AML-193 (cell line): ENCODE measurements at regions not wholly inside any gene's neighbourhood (a gene's known extent, or its start where the extent isn't known, plus 50 kb on each side); places are given as distances from the start of the nearest gene placed in this dataset.

ENCODE experiments used
- DNase-seq, 2 experiments: peaks; one replicate each; lab custom pipeline; 2025; lab: John Stamatoyannopoulos, UW

- DNase-seq = no peak
These were observed 156.9 kb downstream of the USP12 start for GRCh38 chr13:27014406-27015359.

GRCh38 chr13:27012482-27013197 lies 159.0 kb downstream of the USP12 start:
- no peak for DNase-seq

GRCh38 chr13:27011661-27012060 lies 159.9 kb downstream of the USP12 start:
- DNase-seq = no peak

- DNase-seq = no peak
These were observed 162.9 kb downstream of the USP12 start for GRCh38 chr13:27008733-27009132.

- DNase-seq = no peak
These were observed 164.4 kb downstream of the USP12 start for GRCh38 chr13:27007166-27007565.

GRCh38 chr13:27006519-27007161 lies 165.0 kb downstream of the USP12 start:
- no peak for DNase-seq

- no peak for DNase-seq
These were observed 165.6 kb downstream of the USP12 start for GRCh38 chr13:27005976-27006518.

GRCh38 chr13:27005556-27005955 lies 166.1 kb downstream of the USP12 start:
- DNase-seq = no peak

GRCh38 chr13:27004866-27005265 lies 166.7 kb downstream of the USP12 start:
- no peak for DNase-seq

- DNase-seq = no peak
These were observed 167.3 kb downstream of the USP12 start for GRCh38 chr13:27004326-27004725.

GRCh38 chr13:27001705-27002104 lies 169.9 kb downstream of the USP12 start:
- no peak for DNase-seq

- DNase-seq = no peak
These were observed 170.9 kb downstream of the USP12 start for GRCh38 chr13:27000686-27001085.

- DNase-seq = no peak
These were observed 172.1 kb downstream of the USP12 start for GRCh38 chr13:26999499-26999898.

GRCh38 chr13:26998292-26998691 lies 173.3 kb downstream of the USP12 start:
- DNase-seq = no peak

- no peak for DNase-seq
These were observed 174.5 kb downstream of the USP12 start for GRCh38 chr13:26996965-26997752.

GRCh38 chr13:26995159-26995558 lies 176.5 kb downstream of the USP12 start:
- DNase-seq = no peak

GRCh38 chr13:26993780-26994179 lies 177.8 kb downstream of the USP12 start:
- no peak for DNase-seq

- no peak for DNase-seq
These were observed 178.5 kb downstream of the USP12 start for GRCh38 chr13:26992951-26993719.

GRCh38 chr13:26991508-26992181 lies 180.0 kb downstream of the USP12 start:
- no peak for DNase-seq
